Mesendoderm (in vitro differentiated cells): ENCODE measurements at regions not wholly inside any gene's neighbourhood (a gene's known extent, or its start where the extent isn't known, plus 50 kb on each side); places are given as distances from the start of the nearest gene placed in this dataset.
A peak's percentile ranks its signal among the peaks of the same experiment; 100 is the strongest.

ENCODE experiments used
- DNase-seq: peaks from one replicate; pipeline ENCODE4 v3.0.0; 2013
- H2AK5ac ChIP-seq: 2 replicates; pipeline ENCODE4 v1.6.1; 2013; ENCODE audit warnings: low read length, inconsistent platforms
- H2BK120ac ChIP-seq: 2 replicates; pipeline ENCODE4 v1.6.1; 2013; ENCODE audit warnings: low read depth, mild to moderate bottlenecking, low read length, moderate library complexity, mixed read lengths
- H2BK15ac ChIP-seq: replicated peaks from 2 replicates; pipeline ENCODE4 v1.6.1; 2013; ENCODE audit warnings: low read depth, mild to moderate bottlenecking, moderate library complexity
- H2BK5ac ChIP-seq: 2 replicates; pipeline ENCODE4 v1.6.1; 2013; ENCODE audit warnings: low read length, inconsistent platforms
- H3K18ac ChIP-seq: 2 replicates; pipeline ENCODE4 v1.6.1; 2013; ENCODE audit warnings: mild to moderate bottlenecking, low read length, mixed read lengths
- H3K23ac ChIP-seq: one replicate; pipeline ENCODE4 v1.6.1; 2013; ENCODE audit warnings: low read length
- H3K27ac ChIP-seq: 2 replicates; pipeline ENCODE4 v1.5.1; 2013; ENCODE audit warnings: low read depth, mild to moderate bottlenecking, inconsistent platforms, low read length, moderate library complexity
- H3K27me3 ChIP-seq: 2 replicates; pipeline ENCODE4 v1.6.1; 2013; ENCODE audit warnings: low read length, control low read depth, mild to moderate bottlenecking, inconsistent platforms; ENCODE audit not compliant: insufficient read depth, poor library complexity
- H3K36me3 ChIP-seq: 2 replicates; pipeline ENCODE4 v1.6.1; 2013; ENCODE audit warnings: low read length, inconsistent platforms; ENCODE audit not compliant: control insufficient read depth, insufficient read depth
- H3K4ac ChIP-seq: one replicate; pipeline ENCODE4 v1.6.1; 2013; ENCODE audit warnings: low read depth, mild to moderate bottlenecking, low read length, moderate library complexity
- H3K4me1 ChIP-seq: 2 replicates; pipeline ENCODE4 v1.6.1; 2013; ENCODE audit warnings: low read depth, low read length, inconsistent platforms; ENCODE audit not compliant: control insufficient read depth
- H3K4me2 ChIP-seq: 2 replicates; pipeline ENCODE4 v1.6.1; 2013; ENCODE audit warnings: low read length
- H3K4me3 ChIP-seq: 2 replicates; pipeline ENCODE4 v1.5.1; 2013; ENCODE audit warnings: mild to moderate bottlenecking, low read length
- H3K56ac ChIP-seq: one replicate; pipeline ENCODE4 v1.6.1; 2013; ENCODE audit warnings: low read length
- H3K79me1 ChIP-seq: 2 replicates; pipeline ENCODE4 v1.6.1; 2013; ENCODE audit warnings: low read length, inconsistent platforms
- H3K79me2 ChIP-seq: 2 replicates; pipeline ENCODE4 v1.6.1; 2013; ENCODE audit warnings: mild to moderate bottlenecking, low read length; ENCODE audit not compliant: control insufficient read depth, insufficient read depth
- H3K9ac ChIP-seq: 2 replicates; pipeline ENCODE4 v1.6.1; 2013; ENCODE audit warnings: low read length, inconsistent platforms
- H4K5ac ChIP-seq: one replicate; pipeline ENCODE4 v1.6.1; 2013; ENCODE audit warnings: low read length
- H4K8ac ChIP-seq: one replicate; pipeline ENCODE4 v1.6.1; 2013; ENCODE audit warnings: low read depth, mild to moderate bottlenecking, control low read depth, low read length, moderate library complexity
- WGBS: extraction: QIAGEN DNeasy Blood & Tissue Kit; methylation state at CpG from one replicate; pipeline ENCODE4 v1.1.7; 2013; ENCODE audit warnings: low lambda C conversion rate, missing lambda C conversion rate; ENCODE audit not compliant: insufficient coverage; ENCODE audit errors: extremely low coverage; 5-methylcytosine and 5-hydroxymethylcytosine counted together

- Histone ChIP-seq H4K8ac (no peak overlapping the region), H3K27ac (no peak overlapping the region), H3K18ac (no peak overlapping the region), H3K4me3 (no peak overlapping the region), H3K79me2 (no peaks in the 10 kb centered on the region), H3K56ac (no peak overlapping the region), H3K9ac (no peak overlapping the region), H2BK5ac (no peak overlapping the region), H3K36me3 (no peaks in the 10 kb centered on the region), H3K27me3 (no peaks in the 10 kb centered on the region), H3K4ac (no peak overlapping the region), H3K4me1 (no peaks in the 10 kb centered on the region), H3K4me2 (no peak overlapping the region), H3K79me1 (no peaks in the 10 kb centered on the region), H4K5ac (no peak overlapping the region), H2BK120ac (no peak overlapping the region), H2AK5ac (no peak overlapping the region), H2BK15ac (no peak overlapping the region), H3K23ac (no peak overlapping the region)
- no CpG with 5 or more reads among the region's 5 CpGs for WGBS
- DNase-seq: peak; percentile 83
Observed at GRCh38 chr17:71084219-71084618, 914.9 kb downstream of the KCNJ2 start.

- no peaks in the 10 kb centered on the region for H3K79me2 ChIP-seq
- H2BK15ac ChIP-seq: no peak overlapping the region
- H3K4ac ChIP-seq: no peak overlapping the region
- no peak overlapping the region for H3K9ac ChIP-seq
- H2AK5ac ChIP-seq: no peak overlapping the region
- no peak overlapping the region for H2BK5ac ChIP-seq
- H2BK120ac ChIP-seq: no peak overlapping the region
- H3K27ac ChIP-seq: no peak overlapping the region
- H3K4me2 ChIP-seq: no peak overlapping the region
- H3K36me3 ChIP-seq: no peaks in the 10 kb centered on the region
- no peak overlapping the region for H3K4me3 ChIP-seq
- DNase-seq: no peak
- H3K4me1 ChIP-seq: no peaks in the 10 kb centered on the region
- H3K79me1 ChIP-seq: no peaks in the 10 kb centered on the region
- H4K5ac ChIP-seq: no peak overlapping the region
- no peak overlapping the region for H4K8ac ChIP-seq
- no peak overlapping the region for H3K18ac ChIP-seq
- H3K23ac ChIP-seq: no peak overlapping the region
- no peak overlapping the region for H3K56ac ChIP-seq
- H3K27me3 ChIP-seq: no peaks in the 10 kb centered on the region
- WGBS: no CpG with 5 or more reads among the region's 3 CpGs
Observed at GRCh38 chr17:71084838-71085237, 915.5 kb downstream of the KCNJ2 start.

GRCh38 chr17:71085238-71086033, 916.1 kb downstream of the KCNJ2 start:
- Histone ChIP-seq H2BK5ac (no peak overlapping the region), H2BK120ac (no peak overlapping the region), H3K27ac (no peak overlapping the region), H3K18ac (no peak overlapping the region), H3K4me1 (no peaks in the 10 kb centered on the region), H4K5ac (no peak overlapping the region), H3K27me3 (no peaks in the 10 kb centered on the region), H3K9ac (no peak overlapping the region), H3K36me3 (no peaks in the 10 kb centered on the region), H2BK15ac (no peak overlapping the region), H3K79me1 (no peaks in the 10 kb centered on the region), H3K4me3 (no peak overlapping the region), H4K8ac (no peak overlapping the region), H3K4ac (no peak overlapping the region), H3K56ac (no peak overlapping the region), H2AK5ac (no peak overlapping the region), H3K4me2 (no peak overlapping the region), H3K79me2 (no peaks in the 10 kb centered on the region), H3K23ac (no peak overlapping the region)
- peak; percentile 89 for DNase-seq
- no CpG with 5 or more reads among the region's 5 CpGs for WGBS

GRCh38 chr17:71089431-71089830, 920.1 kb downstream of the KCNJ2 start:
- H4K8ac ChIP-seq: no peak overlapping the region
- DNase-seq: no peak
- no peak overlapping the region for H3K18ac ChIP-seq
- no peak overlapping the region for H3K9ac ChIP-seq
- no peaks in the 10 kb centered on the region for H3K79me1 ChIP-seq
- WGBS: no CpG with 5 or more reads among the region's 1 CpG
- H3K4ac ChIP-seq: no peak overlapping the region
- no peak overlapping the region for H2AK5ac ChIP-seq
- no peak overlapping the region for H3K56ac ChIP-seq
- no peak overlapping the region for H3K4me3 ChIP-seq
- H2BK15ac ChIP-seq: no peak overlapping the region
- no peak overlapping the region for H2BK5ac ChIP-seq
- no peak overlapping the region for H3K27ac ChIP-seq
- no peaks in the 10 kb centered on the region for H3K36me3 ChIP-seq
- no peak overlapping the region for H3K23ac ChIP-seq
- no peak overlapping the region for H4K5ac ChIP-seq
- H3K79me2 ChIP-seq: no peaks in the 10 kb centered on the region
- H2BK120ac ChIP-seq: no peak overlapping the region
- no peaks in the 10 kb centered on the region for H3K4me1 ChIP-seq
- no peak overlapping the region for H3K4me2 ChIP-seq
- H3K27me3 ChIP-seq: no peaks in the 10 kb centered on the region

GRCh38 chr17:71098071-71098470, 928.7 kb downstream of the KCNJ2 start:
- Histone ChIP-seq H3K79me2 (no peaks in the 10 kb centered on the region), H3K4ac (no peak overlapping the region), H3K79me1 (no peaks in the 10 kb centered on the region), H2AK5ac (no peak overlapping the region), H2BK15ac (no peak overlapping the region), H3K4me3 (no peak overlapping the region), H3K36me3 (no peaks in the 10 kb centered on the region), H4K5ac (no peak overlapping the region), H3K18ac (no peak overlapping the region), H3K4me2 (no peak overlapping the region), H3K9ac (no peak overlapping the region), H3K27me3 (no peaks in the 10 kb centered on the region), H3K4me1 (no peaks in the 10 kb centered on the region), H2BK120ac (no peak overlapping the region), H3K56ac (no peak overlapping the region), H3K27ac (no peak overlapping the region), H2BK5ac (no peak overlapping the region), H4K8ac (no peak overlapping the region), H3K23ac (no peak overlapping the region)
- no CpG with 5 or more reads among the region's 4 CpGs for WGBS
- no peak for DNase-seq
